ENCODE measurements at regions not wholly inside any gene's neighbourhood (a gene's known extent, or its start where the extent isn't known, plus 50 kb on each side); places are given as distances from the start of the nearest gene placed in this dataset.

DNA sequence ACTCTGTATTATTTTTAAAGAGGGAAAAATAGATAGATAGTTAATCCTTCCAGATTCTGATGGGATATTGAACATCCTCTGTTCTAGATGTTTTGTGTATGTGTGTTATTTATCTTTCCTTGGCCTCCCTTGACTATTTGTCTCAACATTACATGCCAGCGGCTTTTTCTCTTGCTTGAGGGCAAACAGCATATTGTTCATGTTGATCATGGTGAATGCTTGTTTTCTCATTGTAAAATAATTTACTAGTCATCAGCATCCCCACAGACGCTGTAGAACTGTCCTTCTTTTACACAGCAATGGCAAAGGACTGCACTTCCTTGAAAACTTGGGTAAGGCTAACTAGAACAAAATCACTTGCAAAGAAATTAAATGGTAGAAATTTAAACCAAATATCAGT, 1376.4 kb upstream of the GOT2 start:
- TF ChIP-seq CTCF (IDR thresholded peaks at IDR 0.05) (no peak), POLR2AphosphoS5 (IDR thresholded peaks at IDR 0.05) (no peak)

Data from prostate gland (tissue), 2 donors.